ENCODE measurements at regions not wholly inside any gene's neighbourhood (a gene's known extent, or its start where the extent isn't known, plus 50 kb on each side); places are given as distances from the start of the nearest gene placed in this dataset.
"Not testable (repeated sequence)": the region's sequence is repeated elsewhere in the genome, so short reads cannot be mapped to it uniquely, and the experiment has no call there.

DNA sequence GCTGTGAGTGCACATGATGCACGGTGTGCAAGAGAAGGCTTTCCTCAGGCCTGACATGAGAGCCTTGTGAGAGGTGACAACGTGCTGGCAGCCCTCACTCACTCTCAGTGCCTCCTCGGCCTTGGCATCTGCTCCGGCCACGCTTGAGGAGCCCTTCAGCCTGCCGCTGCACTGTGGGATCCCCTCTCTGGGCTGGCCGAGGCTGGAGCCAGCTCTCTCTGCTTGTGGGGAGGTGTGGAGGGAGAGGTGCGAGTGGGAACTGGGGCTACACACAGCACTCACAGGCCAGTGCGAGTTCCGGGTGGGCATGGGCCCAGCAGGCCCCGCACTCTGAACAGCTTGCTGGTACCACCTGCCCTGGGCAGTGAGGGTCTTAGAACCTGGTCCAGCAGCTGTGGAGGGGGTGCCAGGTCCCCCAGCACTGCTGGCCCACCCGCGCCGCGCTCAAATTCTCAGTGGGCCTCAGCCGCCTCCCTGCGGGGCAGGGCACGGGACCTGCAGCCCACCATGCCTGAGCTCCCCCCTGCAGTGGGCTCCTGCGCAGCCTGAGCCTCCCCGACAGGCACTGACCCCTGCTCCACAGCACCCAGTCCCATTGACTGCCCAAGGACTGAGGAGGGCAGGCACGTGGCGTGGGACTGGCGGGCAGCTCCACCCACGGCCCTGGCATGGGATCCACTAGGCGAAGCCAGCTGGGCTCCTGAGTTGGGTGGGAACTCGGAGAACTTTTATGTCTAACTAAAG is 74.9 kb upstream of the BMP5 start:
- no peak for TF ChIP-seq JUND (IDR thresholded peaks at IDR 0.05; ENCODE audit: low read depth)
- no peak for DNase-seq (ENCODE audit: low read depth in 1 of 2, low spot score in 1 of 2)
- in situ Hi-C loops (cut with HindIII; ENCODE audit: low pct_unique_long_range_greater_than_20kb, low sequenced_read_pairs), result no loop called here

DNA sequence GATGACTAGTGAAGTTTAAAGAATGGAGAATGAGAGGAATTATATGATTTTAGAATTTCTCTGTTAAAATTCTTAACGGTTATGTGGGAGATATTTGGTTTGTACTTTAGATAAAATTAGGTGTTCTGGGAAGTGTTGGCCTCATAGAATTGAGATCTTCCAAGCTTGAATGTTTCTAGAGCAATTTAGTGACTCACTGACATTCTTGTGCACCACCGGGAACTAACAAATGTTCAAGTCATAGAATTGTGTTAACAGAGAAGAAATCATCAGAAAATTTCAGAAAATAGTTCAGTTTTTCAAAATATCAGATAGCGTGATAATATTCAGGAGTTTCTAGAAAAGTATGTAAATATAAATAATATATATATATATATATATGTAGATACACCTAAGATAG is 67.9 kb upstream of the BMP5 start:
- TF ChIP-seq JUND (IDR thresholded peaks at IDR 0.05; ENCODE audit: low read depth), result no peak
- in situ Hi-C loops (cut with HindIII; ENCODE audit: low pct_unique_long_range_greater_than_20kb, low sequenced_read_pairs), result no loop called here
- DNase-seq (ENCODE audit: low read depth in 1 of 2, low spot score in 1 of 2), result no peak

DNA sequence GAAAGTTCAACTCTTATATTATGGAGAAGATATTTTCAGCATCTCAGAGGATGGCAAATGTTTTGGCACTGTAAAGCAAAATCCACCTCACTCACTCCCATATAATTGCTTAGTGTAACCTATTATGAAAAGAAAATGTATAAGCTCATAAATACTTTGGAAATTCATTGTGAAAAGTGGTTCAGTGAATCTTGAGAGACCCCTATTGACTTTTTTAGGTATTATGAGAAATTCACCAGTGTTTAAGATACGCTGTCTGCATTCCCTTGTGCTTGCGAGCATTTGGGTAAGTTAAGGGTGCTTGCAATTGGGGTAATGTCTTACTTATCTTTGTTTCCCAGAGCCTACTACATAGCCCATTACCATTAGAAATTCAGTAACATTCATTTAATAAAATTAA is 66.3 kb upstream of the BMP5 start:
- TF ChIP-seq JUND (IDR thresholded peaks at IDR 0.05; ENCODE audit: low read depth), result no peak
- no peak for DNase-seq (ENCODE audit: low read depth in 1 of 2, low spot score in 1 of 2)
- in situ Hi-C loops (cut with HindIII; ENCODE audit: low pct_unique_long_range_greater_than_20kb, low sequenced_read_pairs), result no loop called here

DNA sequence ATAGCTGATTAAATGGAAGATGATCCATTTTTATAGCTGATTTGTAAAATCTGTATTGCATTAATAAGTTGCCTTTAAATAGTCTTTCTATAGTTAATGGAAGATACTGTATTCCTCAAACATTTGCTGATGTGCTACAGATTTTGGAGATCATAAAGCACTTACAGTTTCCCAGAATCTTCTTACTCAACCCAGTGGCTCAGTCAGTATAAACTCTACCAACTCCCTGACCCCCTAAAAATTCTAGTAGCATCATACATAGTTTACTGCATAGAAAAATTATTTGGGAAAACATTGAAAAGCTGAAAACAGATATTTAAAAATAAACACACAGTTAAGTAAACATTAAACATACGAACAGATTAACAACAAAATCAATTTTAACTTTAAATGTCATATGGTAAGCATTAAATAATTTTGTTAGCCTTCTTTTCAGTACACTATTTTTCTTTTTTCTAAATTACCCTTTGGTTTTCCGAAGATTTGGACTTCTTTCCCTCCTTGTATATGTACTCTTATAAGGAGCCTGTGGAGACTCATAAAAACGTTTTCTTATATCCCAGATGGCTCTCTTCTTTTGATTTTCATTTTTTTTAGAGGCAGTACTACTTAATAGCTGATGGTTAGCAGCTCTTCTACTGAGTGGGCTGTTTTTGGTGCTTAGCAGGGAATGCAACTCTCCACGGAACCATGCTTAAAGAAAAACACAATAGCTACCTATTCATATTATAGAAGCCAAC is 62.7 kb upstream of the BMP5 start:
- DNase-seq (ENCODE audit: low read depth in 1 of 2, low spot score in 1 of 2), result no peak
- no peak for TF ChIP-seq JUND (IDR thresholded peaks at IDR 0.05; ENCODE audit: low read depth)
- in situ Hi-C loops (cut with HindIII; ENCODE audit: low pct_unique_long_range_greater_than_20kb, low sequenced_read_pairs), result no loop called here

DNA sequence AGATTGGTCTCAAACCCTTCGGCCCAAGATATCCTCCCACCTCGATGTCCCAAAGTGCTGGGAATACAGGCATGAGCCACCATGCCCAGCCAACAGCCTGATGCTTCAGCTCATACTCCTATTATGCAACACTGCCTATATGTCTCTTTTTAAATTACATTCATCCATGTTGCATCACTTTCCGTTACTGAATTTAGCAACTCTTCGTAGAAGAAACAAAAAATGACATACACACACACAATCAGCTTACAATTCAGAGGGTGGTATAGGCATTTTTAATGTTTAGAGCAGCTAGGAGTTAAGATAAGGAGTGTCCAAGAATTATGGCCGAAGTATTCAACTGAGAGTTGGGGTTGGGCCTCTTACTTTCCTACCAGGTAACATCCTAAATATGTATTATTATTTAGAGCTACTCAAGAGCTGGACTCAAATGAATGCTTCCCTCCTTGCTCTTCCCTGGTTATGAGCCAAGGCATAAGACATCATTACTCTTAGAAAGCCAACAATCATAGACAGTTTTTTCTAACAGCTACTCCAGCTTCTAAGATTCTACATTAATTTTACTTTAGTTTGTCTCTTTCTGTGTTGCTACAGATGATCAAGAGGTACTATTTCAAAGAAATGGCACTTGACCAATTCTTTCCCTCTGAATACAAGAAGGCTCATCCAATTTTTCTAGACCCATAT is 62.0 kb upstream of the BMP5 start:
- no peak for DNase-seq (ENCODE audit: low read depth in 1 of 2, low spot score in 1 of 2)
- TF ChIP-seq JUND (IDR thresholded peaks at IDR 0.05; ENCODE audit: low read depth), result no peak
- in situ Hi-C loops (cut with HindIII; ENCODE audit: low pct_unique_long_range_greater_than_20kb, low sequenced_read_pairs), result no loop called here

DNA sequence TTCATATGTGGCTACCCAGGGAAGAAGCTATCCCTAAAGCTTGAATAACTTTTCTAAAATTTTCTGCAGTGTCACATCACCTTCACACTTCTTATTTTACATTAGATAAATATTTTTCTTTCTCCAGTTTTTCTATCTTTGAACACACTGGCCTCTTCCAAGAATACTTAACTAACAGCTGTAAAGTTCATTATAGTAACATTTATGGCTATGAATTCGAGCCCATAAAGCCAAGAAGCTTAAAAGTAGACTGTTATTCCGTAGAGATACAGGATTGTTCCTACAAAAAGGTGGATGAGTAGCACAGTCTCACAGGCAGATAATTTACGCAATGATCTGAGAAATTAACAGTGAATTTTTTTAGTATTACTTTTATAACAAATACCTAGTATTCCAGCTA is 55.7 kb upstream of the BMP5 start:
- DNase-seq (ENCODE audit: low read depth in 1 of 2, low spot score in 1 of 2), result no peak
- in situ Hi-C loops (cut with HindIII; ENCODE audit: low pct_unique_long_range_greater_than_20kb, low sequenced_read_pairs), result no loop called here
- TF ChIP-seq JUND (IDR thresholded peaks at IDR 0.05; ENCODE audit: low read depth), result no peak

DNA sequence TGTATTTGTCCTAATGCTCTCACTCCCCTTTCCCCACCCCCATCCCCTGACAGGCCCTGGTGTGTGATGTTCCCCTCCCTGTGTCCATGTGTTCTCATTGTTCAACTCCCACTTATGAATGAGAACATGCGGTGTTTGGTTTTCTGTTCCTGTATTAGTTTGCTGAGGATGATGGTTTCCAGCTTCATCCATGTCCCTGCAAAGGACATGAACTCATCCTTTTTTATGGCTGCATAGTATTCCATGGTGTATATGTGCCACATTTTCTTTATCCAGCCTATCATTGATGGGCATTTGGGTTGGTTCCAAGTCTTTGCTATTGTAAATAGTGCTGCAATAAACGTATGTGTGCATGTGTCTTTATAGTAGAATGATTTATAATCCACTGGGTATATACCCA is 52.3 kb upstream of the BMP5 start:
- in situ Hi-C loops (cut with HindIII; ENCODE audit: low pct_unique_long_range_greater_than_20kb, low sequenced_read_pairs), result not testable (repeated sequence)

DNA sequence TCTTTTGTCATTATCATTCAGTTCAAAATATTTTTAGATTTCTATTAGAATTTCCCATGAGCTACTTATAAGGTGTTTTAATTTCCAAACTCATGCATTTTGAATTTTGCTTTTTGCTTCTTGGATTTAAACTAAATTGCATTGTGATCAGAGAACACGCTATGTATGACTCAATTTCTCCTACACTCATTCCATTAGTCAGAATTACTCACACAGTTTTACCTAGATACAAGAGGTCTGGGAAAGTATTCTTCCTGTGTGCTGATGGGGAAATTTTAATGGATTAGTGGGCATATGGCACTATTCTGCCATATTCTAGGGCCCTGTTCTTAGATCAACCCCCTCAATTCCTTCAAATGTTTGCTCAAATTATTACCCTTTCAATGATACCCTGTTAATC is 49.9 kb upstream of the BMP5 start:
- in situ Hi-C loops (cut with HindIII; ENCODE audit: low pct_unique_long_range_greater_than_20kb, low sequenced_read_pairs), result no loop called here
- no peak for TF ChIP-seq JUND (IDR thresholded peaks at IDR 0.05; ENCODE audit: low read depth)
- DNase-seq (ENCODE audit: low read depth in 1 of 2, low spot score in 1 of 2), result no peak

More for the DNA sequence above, 52.3 kb upstream of the BMP5 start:
- not testable (repeated sequence) for DNase-seq (ENCODE audit: low read depth in 1 of 2, low spot score in 1 of 2)
